ENCODE measurements at regions not wholly inside any gene's neighbourhood (a gene's known extent, or its start where the extent isn't known, plus 50 kb on each side); places are given as distances from the start of the nearest gene placed in this dataset.

- no peaks in the 10 kb centered on the region for H3K27me3 ChIP-seq (ENCODE audit: control insufficient read depth in 1 of 2, insufficient read depth in 2 of 2, low read length in 2 of 2)
- no peaks in the 10 kb centered on the region for H3K4me1 ChIP-seq (ENCODE audit: control insufficient read depth in 1 of 2, insufficient read depth in 2 of 2, low read length in 2 of 2)
- H3K9me3 ChIP-seq (ENCODE audit: control insufficient read depth in 1 of 2, low read length in 2 of 2): no peaks in the 10 kb centered on the region
- no peak overlapping the region for H3K9ac ChIP-seq (ENCODE audit: low read depth in 1 of 2, low read length in 2 of 2)
- H3K4me3 ChIP-seq (ENCODE audit: low read depth in 1 of 2, low read length in 2 of 2): no peak overlapping the region
- H3K27ac ChIP-seq (ENCODE audit: low read depth, low read length): no peak overlapping the region
- no peaks in the 10 kb centered on the region for H3K36me3 ChIP-seq (ENCODE audit: control insufficient read depth in 1 of 2, insufficient read depth in 2 of 2, low read length in 2 of 2)
These were observed 450.0 kb downstream of the RASEF start for GRCh38 chr9:82612942-82613341.

GRCh38 chr9:82613498-82613897 is 449.4 kb downstream of the RASEF start:
- H3K9ac ChIP-seq (ENCODE audit: low read depth in 1 of 2, low read length in 2 of 2): no peak overlapping the region
- H3K36me3 ChIP-seq (ENCODE audit: control insufficient read depth in 1 of 2, insufficient read depth in 2 of 2, low read length in 2 of 2): no peaks in the 10 kb centered on the region
- H3K27ac ChIP-seq (ENCODE audit: low read depth, low read length): no peak overlapping the region
- no peaks in the 10 kb centered on the region for H3K4me1 ChIP-seq (ENCODE audit: control insufficient read depth in 1 of 2, insufficient read depth in 2 of 2, low read length in 2 of 2)
- H3K4me3 ChIP-seq (ENCODE audit: low read depth in 1 of 2, low read length in 2 of 2): no peak overlapping the region
- no peaks in the 10 kb centered on the region for H3K9me3 ChIP-seq (ENCODE audit: control insufficient read depth in 1 of 2, low read length in 2 of 2)
- H3K27me3 ChIP-seq (ENCODE audit: control insufficient read depth in 1 of 2, insufficient read depth in 2 of 2, low read length in 2 of 2): no peaks in the 10 kb centered on the region

GRCh38 chr9:82616545-82616944 is 446.4 kb downstream of the RASEF start:
- Histone ChIP-seq H3K4me1 (ENCODE audit: control insufficient read depth in 1 of 2, insufficient read depth in 2 of 2, low read length in 2 of 2) (no peaks in the 10 kb centered on the region), H3K27me3 (ENCODE audit: control insufficient read depth in 1 of 2, insufficient read depth in 2 of 2, low read length in 2 of 2) (no peaks in the 10 kb centered on the region), H3K4me3 (ENCODE audit: low read depth in 1 of 2, low read length in 2 of 2) (no peak overlapping the region), H3K27ac (ENCODE audit: low read depth, low read length) (no peak overlapping the region), H3K36me3 (ENCODE audit: control insufficient read depth in 1 of 2, insufficient read depth in 2 of 2, low read length in 2 of 2) (no peaks in the 10 kb centered on the region), H3K9me3 (ENCODE audit: control insufficient read depth in 1 of 2, low read length in 2 of 2) (no peaks in the 10 kb centered on the region), H3K9ac (ENCODE audit: low read depth in 1 of 2, low read length in 2 of 2) (no peak overlapping the region)

GRCh38 chr9:82621447-82621846 is 441.5 kb downstream of the RASEF start:
- Histone ChIP-seq H3K36me3 (ENCODE audit: control insufficient read depth in 1 of 2, insufficient read depth in 2 of 2, low read length in 2 of 2) (no peaks in the 10 kb centered on the region), H3K4me3 (ENCODE audit: low read depth in 1 of 2, low read length in 2 of 2) (no peak overlapping the region), H3K4me1 (ENCODE audit: control insufficient read depth in 1 of 2, insufficient read depth in 2 of 2, low read length in 2 of 2) (no peaks in the 10 kb centered on the region), H3K9me3 (ENCODE audit: control insufficient read depth in 1 of 2, low read length in 2 of 2) (no peaks in the 10 kb centered on the region), H3K27me3 (ENCODE audit: control insufficient read depth in 1 of 2, insufficient read depth in 2 of 2, low read length in 2 of 2) (no peaks in the 10 kb centered on the region), H3K27ac (ENCODE audit: low read depth, low read length) (no peak overlapping the region), H3K9ac (ENCODE audit: low read depth in 1 of 2, low read length in 2 of 2) (no peak overlapping the region)

- Histone ChIP-seq H3K4me3 (ENCODE audit: low read depth in 1 of 2, low read length in 2 of 2) (no peak overlapping the region), H3K27me3 (ENCODE audit: control insufficient read depth in 1 of 2, insufficient read depth in 2 of 2, low read length in 2 of 2) (no peaks in the 10 kb centered on the region), H3K4me1 (ENCODE audit: control insufficient read depth in 1 of 2, insufficient read depth in 2 of 2, low read length in 2 of 2) (no peaks in the 10 kb centered on the region), H3K9me3 (ENCODE audit: control insufficient read depth in 1 of 2, low read length in 2 of 2) (peaks cover 0 to 4% of the 10 kb centered on the region in 2 donors), H3K36me3 (ENCODE audit: control insufficient read depth in 1 of 2, insufficient read depth in 2 of 2, low read length in 2 of 2) (no peaks in the 10 kb centered on the region), H3K9ac (ENCODE audit: low read depth in 1 of 2, low read length in 2 of 2) (no peak overlapping the region), H3K27ac (ENCODE audit: low read depth, low read length) (no peak overlapping the region)
These were observed 425.6 kb downstream of the RASEF start for GRCh38 chr9:82637368-82637767.

- no peaks in the 10 kb centered on the region for H3K27me3 ChIP-seq (ENCODE audit: control insufficient read depth in 1 of 2, insufficient read depth in 2 of 2, low read length in 2 of 2)
- no peak overlapping the region for H3K9ac ChIP-seq (ENCODE audit: low read depth in 1 of 2, low read length in 2 of 2)
- no peaks in the 10 kb centered on the region for H3K36me3 ChIP-seq (ENCODE audit: control insufficient read depth in 1 of 2, insufficient read depth in 2 of 2, low read length in 2 of 2)
- H3K4me3 ChIP-seq (ENCODE audit: low read depth in 1 of 2, low read length in 2 of 2): no peak overlapping the region
- H3K27ac ChIP-seq (ENCODE audit: low read depth, low read length): no peak overlapping the region
- H3K4me1 ChIP-seq (ENCODE audit: control insufficient read depth in 1 of 2, insufficient read depth in 2 of 2, low read length in 2 of 2): no peaks in the 10 kb centered on the region
- H3K9me3 ChIP-seq (ENCODE audit: control insufficient read depth in 1 of 2, low read length in 2 of 2): no peaks in the 10 kb centered on the region
These were observed 417.3 kb downstream of the RASEF start for GRCh38 chr9:82645600-82645999.

- Histone ChIP-seq H3K9ac (ENCODE audit: low read depth in 1 of 2, low read length in 2 of 2) (no peak overlapping the region), H3K9me3 (ENCODE audit: control insufficient read depth in 1 of 2, low read length in 2 of 2) (no peaks in the 10 kb centered on the region), H3K36me3 (ENCODE audit: control insufficient read depth in 1 of 2, insufficient read depth in 2 of 2, low read length in 2 of 2) (no peaks in the 10 kb centered on the region), H3K27ac (ENCODE audit: low read depth, low read length) (no peak overlapping the region), H3K4me1 (ENCODE audit: control insufficient read depth in 1 of 2, insufficient read depth in 2 of 2, low read length in 2 of 2) (no peaks in the 10 kb centered on the region), H3K4me3 (ENCODE audit: low read depth in 1 of 2, low read length in 2 of 2) (no peak overlapping the region), H3K27me3 (ENCODE audit: control insufficient read depth in 1 of 2, insufficient read depth in 2 of 2, low read length in 2 of 2) (no peaks in the 10 kb centered on the region)
These were observed 412.6 kb downstream of the RASEF start for GRCh38 chr9:82650368-82650767.

- H3K9me3 ChIP-seq (ENCODE audit: control insufficient read depth in 1 of 2, low read length in 2 of 2): no peaks in the 10 kb centered on the region
- H3K36me3 ChIP-seq (ENCODE audit: control insufficient read depth in 1 of 2, insufficient read depth in 2 of 2, low read length in 2 of 2): no peaks in the 10 kb centered on the region
- no peak overlapping the region for H3K27ac ChIP-seq (ENCODE audit: low read depth, low read length)
- no peak overlapping the region for H3K4me3 ChIP-seq (ENCODE audit: low read depth in 1 of 2, low read length in 2 of 2)
- H3K9ac ChIP-seq (ENCODE audit: low read depth in 1 of 2, low read length in 2 of 2): no peak overlapping the region
- H3K4me1 ChIP-seq (ENCODE audit: control insufficient read depth in 1 of 2, insufficient read depth in 2 of 2, low read length in 2 of 2): no peaks in the 10 kb centered on the region
- H3K27me3 ChIP-seq (ENCODE audit: control insufficient read depth in 1 of 2, insufficient read depth in 2 of 2, low read length in 2 of 2): no peaks in the 10 kb centered on the region
These were observed 411.5 kb downstream of the RASEF start for GRCh38 chr9:82651474-82651873.

- Histone ChIP-seq H3K36me3 (ENCODE audit: control insufficient read depth in 1 of 2, insufficient read depth in 2 of 2, low read length in 2 of 2) (no peaks in the 10 kb centered on the region), H3K9ac (ENCODE audit: low read depth in 1 of 2, low read length in 2 of 2) (no peak overlapping the region), H3K4me1 (ENCODE audit: control insufficient read depth in 1 of 2, insufficient read depth in 2 of 2, low read length in 2 of 2) (no peaks in the 10 kb centered on the region), H3K9me3 (ENCODE audit: control insufficient read depth in 1 of 2, low read length in 2 of 2) (no peaks in the 10 kb centered on the region), H3K4me3 (ENCODE audit: low read depth in 1 of 2, low read length in 2 of 2) (no peak overlapping the region), H3K27me3 (ENCODE audit: control insufficient read depth in 1 of 2, insufficient read depth in 2 of 2, low read length in 2 of 2) (peaks cover 0 to 3% of the 10 kb centered on the region in 2 donors), H3K27ac (ENCODE audit: low read depth, low read length) (no peak overlapping the region)
These were observed 397.6 kb downstream of the RASEF start for GRCh38 chr9:82665324-82665723.

- H3K9ac ChIP-seq (ENCODE audit: low read depth in 1 of 2, low read length in 2 of 2): no peak overlapping the region
- H3K27ac ChIP-seq (ENCODE audit: low read depth, low read length): no peak overlapping the region
- no peak overlapping the region for H3K4me3 ChIP-seq (ENCODE audit: low read depth in 1 of 2, low read length in 2 of 2)
- H3K36me3 ChIP-seq (ENCODE audit: control insufficient read depth in 1 of 2, insufficient read depth in 2 of 2, low read length in 2 of 2): no peaks in the 10 kb centered on the region
- no peaks in the 10 kb centered on the region for H3K9me3 ChIP-seq (ENCODE audit: control insufficient read depth in 1 of 2, low read length in 2 of 2)
- peaks cover 0 to 3% of the 10 kb centered on the region in 2 donors for H3K27me3 ChIP-seq (ENCODE audit: control insufficient read depth in 1 of 2, insufficient read depth in 2 of 2, low read length in 2 of 2)
- H3K4me1 ChIP-seq (ENCODE audit: control insufficient read depth in 1 of 2, insufficient read depth in 2 of 2, low read length in 2 of 2): no peaks in the 10 kb centered on the region
These were observed 394.2 kb downstream of the RASEF start for GRCh38 chr9:82668689-82669199.

GRCh38 chr9:82670000-82670399 is 392.9 kb downstream of the RASEF start:
- no peaks in the 10 kb centered on the region for H3K9me3 ChIP-seq (ENCODE audit: control insufficient read depth in 1 of 2, low read length in 2 of 2)
- H3K27ac ChIP-seq (ENCODE audit: low read depth, low read length): no peak overlapping the region
- no peak overlapping the region for H3K4me3 ChIP-seq (ENCODE audit: low read depth in 1 of 2, low read length in 2 of 2)
- peaks cover 0 to 3% of the 10 kb centered on the region in 2 donors for H3K27me3 ChIP-seq (ENCODE audit: control insufficient read depth in 1 of 2, insufficient read depth in 2 of 2, low read length in 2 of 2)
- no peaks in the 10 kb centered on the region for H3K4me1 ChIP-seq (ENCODE audit: control insufficient read depth in 1 of 2, insufficient read depth in 2 of 2, low read length in 2 of 2)
- no peak overlapping the region for H3K9ac ChIP-seq (ENCODE audit: low read depth in 1 of 2, low read length in 2 of 2)
- H3K36me3 ChIP-seq (ENCODE audit: control insufficient read depth in 1 of 2, insufficient read depth in 2 of 2, low read length in 2 of 2): no peaks in the 10 kb centered on the region

Measured in duodenal mucosa (tissue), 2 donors.